ENCODE measurements at regions not wholly inside any gene's neighbourhood (a gene's known extent, or its start where the extent isn't known, plus 50 kb on each side); places are given as distances from the start of the nearest gene placed in this dataset.

GRCh38 chr7:98565103-98565502 is 52.0 kb upstream of the NPTX2 start:
- Histone ChIP-seq H3K9ac (no peak overlapping the region), H3K4me2 (ENCODE audit: low read length) (no peak overlapping the region), H3K27ac (no peak overlapping the region), H3K4me3 (ENCODE audit: low read depth, low read length) (no peak overlapping the region), H3K27me3 (ENCODE audit: control insufficient read depth, insufficient read depth, low read length) (no peaks in the 10 kb centered on the region), H3K4me1 (no peaks in the 10 kb centered on the region), H3K36me3 (ENCODE audit: control insufficient read depth, insufficient read depth, low read length) (no peaks in the 10 kb centered on the region), H2AFZ (no peak overlapping the region), H3K9me3 (ENCODE audit: control insufficient read depth, low read length) (no peaks in the 10 kb centered on the region), H3K79me2 (no peaks in the 10 kb centered on the region)
- TF ChIP-seq, protein P1, sequence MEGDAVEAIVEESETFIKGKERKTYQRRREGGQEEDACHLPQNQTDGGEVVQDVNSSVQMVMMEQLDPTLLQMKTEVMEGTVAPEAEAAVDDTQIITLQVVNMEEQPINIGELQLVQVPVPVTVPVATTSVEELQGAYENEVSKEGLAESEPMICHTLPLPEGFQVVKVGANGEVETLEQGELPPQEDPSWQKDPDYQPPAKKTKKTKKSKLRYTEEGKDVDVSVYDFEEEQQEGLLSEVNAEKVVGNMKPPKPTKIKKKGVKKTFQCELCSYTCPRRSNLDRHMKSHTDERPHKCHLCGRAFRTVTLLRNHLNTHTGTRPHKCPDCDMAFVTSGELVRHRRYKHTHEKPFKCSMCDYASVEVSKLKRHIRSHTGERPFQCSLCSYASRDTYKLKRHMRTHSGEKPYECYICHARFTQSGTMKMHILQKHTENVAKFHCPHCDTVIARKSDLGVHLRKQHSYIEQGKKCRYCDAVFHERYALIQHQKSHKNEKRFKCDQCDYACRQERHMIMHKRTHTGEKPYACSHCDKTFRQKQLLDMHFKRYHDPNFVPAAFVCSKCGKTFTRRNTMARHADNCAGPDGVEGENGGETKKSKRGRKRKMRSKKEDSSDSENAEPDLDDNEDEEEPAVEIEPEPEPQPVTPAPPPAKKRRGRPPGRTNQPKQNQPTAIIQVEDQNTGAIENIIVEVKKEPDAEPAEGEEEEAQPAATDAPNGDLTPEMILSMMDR (IDR thresholded peaks at IDR 0.05): no peak

GRCh38 chr7:98562871-98563495 is 54.1 kb upstream of the NPTX2 start:
- Histone ChIP-seq H3K36me3 (ENCODE audit: control insufficient read depth, insufficient read depth, low read length) (no peaks in the 10 kb centered on the region), H3K27ac (no peak overlapping the region), H3K4me3 (ENCODE audit: low read depth, low read length) (no peak overlapping the region), H3K4me1 (no peaks in the 10 kb centered on the region), H3K9ac (no peak overlapping the region), H3K79me2 (no peaks in the 10 kb centered on the region), H2AFZ (no peak overlapping the region), H3K9me3 (ENCODE audit: control insufficient read depth, low read length) (no peaks in the 10 kb centered on the region), H3K27me3 (ENCODE audit: control insufficient read depth, insufficient read depth, low read length) (no peaks in the 10 kb centered on the region), H3K4me2 (ENCODE audit: low read length) (no peak overlapping the region)
- TF ChIP-seq, protein P1 (IDR thresholded peaks at IDR 0.05): no peak

DNA sequence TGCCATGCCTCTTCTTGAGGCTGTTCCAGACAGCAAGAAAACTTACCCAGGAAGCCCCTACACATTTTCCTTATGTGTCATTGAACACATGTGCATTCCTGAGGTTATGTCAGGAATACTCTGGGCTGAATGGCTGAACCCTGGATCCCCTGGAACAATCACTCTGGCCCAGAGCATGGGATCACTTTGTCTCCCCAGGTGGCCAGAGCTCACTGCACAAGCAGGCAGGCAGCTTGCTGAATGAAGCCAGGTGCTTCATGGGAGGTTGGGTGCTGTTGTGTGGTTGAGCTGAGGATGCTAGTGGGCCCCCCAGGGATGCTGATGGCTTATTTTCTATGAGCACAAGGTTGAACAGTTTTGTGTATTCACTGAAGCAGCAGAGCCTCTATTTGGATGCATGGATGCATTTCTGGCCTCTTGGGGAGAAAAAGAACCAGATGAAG is 54.7 kb upstream of the NPTX2 start:
- H3K27ac ChIP-seq: no peak overlapping the region
- no peaks in the 10 kb centered on the region for H3K79me2 ChIP-seq
- H3K36me3 ChIP-seq (ENCODE audit: control insufficient read depth, insufficient read depth, low read length): no peaks in the 10 kb centered on the region
- H3K9ac ChIP-seq: no peak overlapping the region
- TF ChIP-seq, protein P1 (IDR thresholded peaks at IDR 0.05): no peak
- H3K4me3 ChIP-seq (ENCODE audit: low read depth, low read length): no peak overlapping the region
- H3K27me3 ChIP-seq (ENCODE audit: control insufficient read depth, insufficient read depth, low read length): no peaks in the 10 kb centered on the region
- H3K4me2 ChIP-seq (ENCODE audit: low read length): no peak overlapping the region
- H3K9me3 ChIP-seq (ENCODE audit: control insufficient read depth, low read length): no peaks in the 10 kb centered on the region
- no peak overlapping the region for H2AFZ ChIP-seq
- H3K4me1 ChIP-seq: no peaks in the 10 kb centered on the region

GRCh38 chr7:98559958-98560357 is 57.1 kb upstream of the NPTX2 start:
- no peak overlapping the region for H3K27ac ChIP-seq
- H3K4me1 ChIP-seq: no peaks in the 10 kb centered on the region
- no peaks in the 10 kb centered on the region for H3K36me3 ChIP-seq (ENCODE audit: control insufficient read depth, insufficient read depth, low read length)
- no peak overlapping the region for H2AFZ ChIP-seq
- H3K4me2 ChIP-seq (ENCODE audit: low read length): no peak overlapping the region
- no peak overlapping the region for H3K4me3 ChIP-seq (ENCODE audit: low read depth, low read length)
- H3K9ac ChIP-seq: no peak overlapping the region
- H3K79me2 ChIP-seq: no peaks in the 10 kb centered on the region
- H3K27me3 ChIP-seq (ENCODE audit: control insufficient read depth, insufficient read depth, low read length): no peaks in the 10 kb centered on the region
- no peaks in the 10 kb centered on the region for H3K9me3 ChIP-seq (ENCODE audit: control insufficient read depth, low read length)
- TF ChIP-seq, protein P1 (IDR thresholded peaks at IDR 0.05): no peak

- no peak overlapping the region for H3K4me2 ChIP-seq (ENCODE audit: low read length)
- H3K27me3 ChIP-seq (ENCODE audit: control insufficient read depth, insufficient read depth, low read length): no peaks in the 10 kb centered on the region
- TF ChIP-seq, protein P1 (IDR thresholded peaks at IDR 0.05): no peak
- H3K27ac ChIP-seq: no peak overlapping the region
- H2AFZ ChIP-seq: no peak overlapping the region
- no peak overlapping the region for H3K4me3 ChIP-seq (ENCODE audit: low read depth, low read length)
- H3K9me3 ChIP-seq (ENCODE audit: control insufficient read depth, low read length): no peaks in the 10 kb centered on the region
- no peak overlapping the region for H3K9ac ChIP-seq
- no peaks in the 10 kb centered on the region for H3K4me1 ChIP-seq
- no peaks in the 10 kb centered on the region for H3K36me3 ChIP-seq (ENCODE audit: control insufficient read depth, insufficient read depth, low read length)
- H3K79me2 ChIP-seq: no peaks in the 10 kb centered on the region
These were observed 57.9 kb upstream of the NPTX2 start for GRCh38 chr7:98559219-98559618.

Data from parathyroid adenoma (tissue), 2 donors.